Endothelial cell of umbilical vein (primary cell): ENCODE measurements at regions not wholly inside any gene's neighbourhood (a gene's known extent, or its start where the extent isn't known, plus 50 kb on each side); places are given as distances from the start of the nearest gene placed in this dataset.

Experiments used
- BruUV-seq: library from RNA; stranded (reverse); fragments of 400-500 nt; replicated peaks from 2 replicates; lab custom pipeline; 2021; lab: Mats Ljungman, UMichigan
- CTCF ChIA-PET: fragments of 300-600, 350-600 bp; sonication (Branson Sonifier 250); formaldehyde crosslinking; loops from one replicate; lab custom pipeline; 2021; ENCODE audit warnings: antibody characterized with exemption, inconsistent platforms; lab: Charles Lee
- POLR2A ChIA-PET: fragments of 300-600, 350-600 bp; sonication (Branson Sonifier 250); formaldehyde crosslinking; loops from one replicate; lab custom pipeline; 2021; ENCODE audit warnings: antibody characterized with exemption, inconsistent platforms; lab: Charles Lee
- DNase-seq: peaks from one replicate; pipeline ENCODE4 v3.0.0-alpha.2; 2011; ENCODE audit warnings: low read depth, low spot score
- FAIRE-seq: peaks from 2 replicates; lab custom pipeline; 2011; peaks lifted over from hg19 to GRCh38; lab: Jason Lieb, UNC
- H2AFZ ChIP-seq: 2 replicates; pipeline ENCODE4 v1.6.0; 2012; ENCODE audit warnings: low read depth, low read length, control low read depth, inconsistent platforms
- H3K27ac ChIP-seq: 2 replicates; pipeline ENCODE4 v1.5.1; 2011; ENCODE audit warnings: low read depth, mild to moderate bottlenecking, control low read depth, low read length, moderate library complexity; ENCODE audit not compliant: insufficient read depth
- H3K27me3 ChIP-seq, 2 experiments: 2 replicates each; pipeline versions ENCODE4 v1.6.0 to v1.6.1; 2011; ENCODE audit warnings: low read length in 2 of 2, mixed read lengths in 1 of 2; ENCODE audit not compliant: control insufficient read depth in 2 of 2, insufficient read depth in 2 of 2
- H3K36me3 ChIP-seq, 2 experiments: 2 replicates in 1 of 2; 3 replicates in 1 of 2; pipeline ENCODE4 v1.5.1; 2011; ENCODE audit warnings: low read length in 2 of 2, mild to moderate bottlenecking in 1 of 2, moderate library complexity in 1 of 2; ENCODE audit not compliant: control insufficient read depth in 2 of 2, insufficient read depth in 2 of 2; ENCODE audit errors: extremely low read depth in 1 of 2
- H3K4me1 ChIP-seq: 3 replicates; pipeline ENCODE4 v1.5.1; 2011; ENCODE audit warnings: mild to moderate bottlenecking, low read length; ENCODE audit not compliant: control insufficient read depth, insufficient read depth; ENCODE audit errors: extremely low read depth
- H3K4me2 ChIP-seq: 2 replicates; pipeline ENCODE4 v1.6.1; 2011; ENCODE audit warnings: low read length, control low read depth, mixed read lengths; ENCODE audit not compliant: insufficient read depth
- H3K4me3 ChIP-seq, 3 experiments: fragments of 200-600 bp in 1 of 3; sonication (generic), shearing (Covaris generic) in 1 of 3; replicated peaks in 1 of 3; 2 replicates each; pipeline ENCODE4 v1.5.1; 2011 to 2016; ENCODE audit warnings: control low read depth in 3 of 3, low read length in 3 of 3, mild to moderate bottlenecking in 2 of 3, inconsistent platforms in 1 of 3, low read depth in 1 of 3, moderate library complexity in 1 of 3; ENCODE audit not compliant: insufficient read depth in 1 of 3
- H3K79me2 ChIP-seq: 2 replicates; pipeline ENCODE4 v1.6.0; 2012; ENCODE audit warnings: low read length, inconsistent platforms; ENCODE audit not compliant: control insufficient read depth, insufficient read depth
- H3K9ac ChIP-seq: replicated peaks from 2 replicates; pipeline ENCODE3; 2011; ENCODE audit warnings: low read length, control low read depth; ENCODE audit not compliant: insufficient read depth; ENCODE audit errors: extremely low read depth
- H3K9me1 ChIP-seq: replicated peaks from 3 replicates; pipeline ENCODE4 v1.6.0; 2011; ENCODE audit warnings: mild to moderate bottlenecking, low read length; ENCODE audit not compliant: control insufficient read depth, insufficient read depth; ENCODE audit errors: extremely low read depth
- H3K9me3 ChIP-seq: replicated peaks from 2 replicates; pipeline ENCODE4 v1.5.1; 2012; ENCODE audit warnings: low read length, inconsistent platforms; ENCODE audit not compliant: control insufficient read depth, insufficient read depth
- H4K20me1 ChIP-seq: replicated peaks from 2 replicates; pipeline ENCODE3; 2011; ENCODE audit warnings: mild to moderate bottlenecking, low read length; ENCODE audit not compliant: control insufficient read depth, insufficient read depth; ENCODE audit errors: extremely low read depth
- CTCF ChIP-seq, 2 donors: IDR thresholded peaks; 1 replicate in 1 of 2; 2 replicates in 1 of 2; pipeline ENCODE4 v1.5.1; 2011; ENCODE audit warnings: low read length in 2 of 2, mild to moderate bottlenecking in 2 of 2, moderate library complexity in 2 of 2, control low read depth in 1 of 2, inconsistent platforms in 1 of 2, low read depth in 1 of 2; ENCODE audit not compliant: insufficient read depth in 1 of 2; ENCODE audit errors: extremely low read depth in 1 of 2
- EZH2 ChIP-seq: IDR thresholded peaks from 2 replicates; pipeline ENCODE4 v1.6.1; 2012; ENCODE audit warnings: borderline replicate concordance, low read depth, mild to moderate bottlenecking, moderate library complexity, low read length, inconsistent platforms; ENCODE audit not compliant: severe bottlenecking
- FOS ChIP-seq: IDR thresholded peaks from 2 replicates; pipeline ENCODE4 v1.6.1; 2011; ENCODE audit warnings: mild to moderate bottlenecking, low read length, moderate library complexity, borderline replicate concordance; ENCODE audit not compliant: insufficient read depth
- GATA2 ChIP-seq: IDR thresholded peaks from 2 replicates; pipeline ENCODE4 v1.7.0; 2011; ENCODE audit warnings: low read depth, mild to moderate bottlenecking, moderate library complexity, mixed read lengths, low read length; ENCODE audit not compliant: insufficient read length, insufficient read depth
- JUN ChIP-seq: IDR thresholded peaks from 2 replicates; pipeline ENCODE4 v1.6.1; 2011; ENCODE audit warnings: borderline replicate concordance, low read depth; ENCODE audit not compliant: insufficient read length, insufficient read depth
- MAX ChIP-seq: IDR thresholded peaks from 2 replicates; pipeline ENCODE4 v1.6.1; 2011; ENCODE audit not compliant: insufficient read depth, insufficient read length
- MYC ChIP-seq: IDR thresholded peaks from one replicate; pipeline ENCODE4 v1.6.1; 2011; ENCODE audit warnings: mild to moderate bottlenecking, low read depth, low read length
- POLR2A ChIP-seq: IDR thresholded peaks from 2 replicates; pipeline ENCODE4 v1.6.1; 2012; ENCODE audit warnings: low read depth, mild to moderate bottlenecking, control low read depth, low read length
- POLR2AphosphoS5 ChIP-seq: IDR thresholded peaks from 2 replicates; pipeline ENCODE4 v1.6.1; 2012; ENCODE audit warnings: low read depth, mild to moderate bottlenecking, control low read depth, low read length, moderate library complexity; ENCODE audit not compliant: insufficient read depth
- dilution Hi-C: fragments of 300-500 bp; cut with MboI; formaldehyde crosslinking; loops from one replicate; pipeline ENCODE4 v1.15.0; 2019; ENCODE audit warnings: low sequenced_read_pairs; ENCODE audit not compliant: extremely low pct_ligation_motif_present
- intact Hi-C: fragments of 100-400 bp; cut with micrococcal nuclease; formaldehyde crosslinking; loops from one replicate; pipeline ENCODE4 v1.10.0; 2022

GRCh38 chr2:225737556-225737955 lies 338.0 kb downstream of the NYAP2 start:
- H3K9me1 ChIP-seq = no peaks in the 10 kb centered on the region
- H4K20me1 ChIP-seq = no peaks in the 10 kb centered on the region
- no peak overlapping the region for H3K9ac ChIP-seq
- peaks cover 44% of the 10 kb centered on the region for H3K4me1 ChIP-seq
- TF ChIP-seq FOS = peak; percentile 89
- peak; percentile 75 for TF ChIP-seq JUN
- no peak for TF ChIP-seq EZH2
- no peak for TF ChIP-seq POLR2A
- peak; percentile 77 for TF ChIP-seq GATA2
- TF ChIP-seq CTCF (IDR thresholded peaks at IDR 0.05; ENCODE audit: extremely low read depth in 1 of 2, insufficient read depth in 1 of 2, low read depth in 1 of 2, low read length in 2 of 2) = no peak
- TF ChIP-seq MYC = no peak
- TF ChIP-seq POLR2AphosphoS5 = peak; percentile 19
- no peak for TF ChIP-seq MAX
- H3K27me3 ChIP-seq = no peaks in the 10 kb centered on the region
- no TSS peak for BruUV-seq
- no peak overlapping the region for H3K4me3 ChIP-seq
- peak overlapping the region; percentile 77 for H3K4me2 ChIP-seq
- H3K36me3 ChIP-seq = no peaks in the 10 kb centered on the region
- H2AFZ ChIP-seq = no peak overlapping the region
- intact Hi-C loops = loop anchor here (1.0 to 10.0 kb wide), 6 partner anchors 19 to 1099 kb away; partner anchors contain the start of gene RHBDD1
- no peaks in the 10 kb centered on the region for H3K79me2 ChIP-seq
- peak; percentile 82 for DNase-seq
- dilution Hi-C loops = no loop called here
- no peaks in the 10 kb centered on the region for H3K9me3 ChIP-seq
- peak overlapping the region; percentile 83 for H3K27ac ChIP-seq
- ChIA-PET CTCF (no interaction called here), POLR2A (no interaction called here)
- FAIRE-seq = peak; percentile 90
